Testis (tissue), 2 donors: ENCODE measurements at regions not wholly inside any gene's neighbourhood (a gene's known extent, or its start where the extent isn't known, plus 50 kb on each side); places are given as distances from the start of the nearest gene placed in this dataset.

ENCODE experiments used
- DNase-seq: peaks from one replicate; pipeline ENCODE4 v3.0.0-alpha.2; 2019
- H3K27ac ChIP-seq, 2 donors: fragments of 200-600 bp; sonication (generic); one replicate each; pipeline ENCODE4 v1.5.1; 2019
- H3K27me3 ChIP-seq: fragments of 200-600 bp; sonication (generic); one replicate; pipeline ENCODE4 v1.5.1; 2019
- H3K36me3 ChIP-seq: fragments of 200-600 bp; sonication (generic); one replicate; pipeline ENCODE4 v1.5.1; 2017; ENCODE audit warnings: low read depth; ENCODE audit errors: missing control alignments
- H3K4me1 ChIP-seq: fragments of 200-600 bp; sonication (generic); one replicate; pipeline ENCODE4 v1.5.1; 2019
- H3K4me3 ChIP-seq, 2 donors: fragments of 200-600 bp; sonication (generic); one replicate each; pipeline ENCODE4 v1.5.1; 2017 to 2019
- H3K9me3 ChIP-seq: fragments of 200-600 bp; sonication (generic); one replicate; pipeline ENCODE4 v1.5.1; 2017
- POLR2A ChIP-seq: fragments of 450-650 bp; IDR thresholded peaks from one replicate; pipeline ENCODE4 v1.6.1; 2017; ENCODE audit warnings: antibody characterized with exemption, mild to moderate bottlenecking, moderate library complexity
- WGBS, 2 donors: methylation state at CpG; one replicate each; pipeline ENCODE4 v1.1.5; 2018; 5-methylcytosine and 5-hydroxymethylcytosine counted together
- intact Hi-C: fragments of 100-400 bp; cut with DNase I; formaldehyde crosslinking; loops from one replicate; pipeline ENCODE4 v1.15.1; 2023; ENCODE audit warnings: low total_unique reads
- TF ChIP-seq, protein P1 (sequence below), 3 experiments: fragments of 450-650 bp in 2 of 3; fragments of 200-600 bp in 1 of 3; sonication (generic) in 1 of 3; IDR thresholded peaks; one replicate each; pipeline ENCODE4 v1.5.1; 2016 to 2019; ENCODE audit warnings: antibody characterized with exemption in 3 of 3, mild to moderate bottlenecking in 2 of 3, moderate library complexity in 1 of 3

GRCh38 chr14:85447883-85448282, 82.1 kb upstream of the FLRT2 start:
- intact Hi-C loops, result no loop called here
- Histone ChIP-seq H3K36me3 (no peaks in the 10 kb centered on the region), H3K27me3 (no peaks in the 10 kb centered on the region), H3K27ac (no peak overlapping the region), H3K9me3 (no peaks in the 10 kb centered on the region), H3K4me3 (no peak overlapping the region), H3K4me1 (peaks cover 5% of the 10 kb centered on the region)
- TF ChIP-seq POLR2A, result no peak
- TF ChIP-seq, protein P1, sequence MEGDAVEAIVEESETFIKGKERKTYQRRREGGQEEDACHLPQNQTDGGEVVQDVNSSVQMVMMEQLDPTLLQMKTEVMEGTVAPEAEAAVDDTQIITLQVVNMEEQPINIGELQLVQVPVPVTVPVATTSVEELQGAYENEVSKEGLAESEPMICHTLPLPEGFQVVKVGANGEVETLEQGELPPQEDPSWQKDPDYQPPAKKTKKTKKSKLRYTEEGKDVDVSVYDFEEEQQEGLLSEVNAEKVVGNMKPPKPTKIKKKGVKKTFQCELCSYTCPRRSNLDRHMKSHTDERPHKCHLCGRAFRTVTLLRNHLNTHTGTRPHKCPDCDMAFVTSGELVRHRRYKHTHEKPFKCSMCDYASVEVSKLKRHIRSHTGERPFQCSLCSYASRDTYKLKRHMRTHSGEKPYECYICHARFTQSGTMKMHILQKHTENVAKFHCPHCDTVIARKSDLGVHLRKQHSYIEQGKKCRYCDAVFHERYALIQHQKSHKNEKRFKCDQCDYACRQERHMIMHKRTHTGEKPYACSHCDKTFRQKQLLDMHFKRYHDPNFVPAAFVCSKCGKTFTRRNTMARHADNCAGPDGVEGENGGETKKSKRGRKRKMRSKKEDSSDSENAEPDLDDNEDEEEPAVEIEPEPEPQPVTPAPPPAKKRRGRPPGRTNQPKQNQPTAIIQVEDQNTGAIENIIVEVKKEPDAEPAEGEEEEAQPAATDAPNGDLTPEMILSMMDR (IDR thresholded peaks at IDR 0.05), result no peak
- DNase-seq, result no peak
- WGBS, 2 donors, result 67 to 88% methylated on average over 2 of the region's 2 CpGs

- intact Hi-C loops, result no loop called here
Observed at GRCh38 chr14:85451421-85451820, 78.5 kb upstream of the FLRT2 start.

DNA sequence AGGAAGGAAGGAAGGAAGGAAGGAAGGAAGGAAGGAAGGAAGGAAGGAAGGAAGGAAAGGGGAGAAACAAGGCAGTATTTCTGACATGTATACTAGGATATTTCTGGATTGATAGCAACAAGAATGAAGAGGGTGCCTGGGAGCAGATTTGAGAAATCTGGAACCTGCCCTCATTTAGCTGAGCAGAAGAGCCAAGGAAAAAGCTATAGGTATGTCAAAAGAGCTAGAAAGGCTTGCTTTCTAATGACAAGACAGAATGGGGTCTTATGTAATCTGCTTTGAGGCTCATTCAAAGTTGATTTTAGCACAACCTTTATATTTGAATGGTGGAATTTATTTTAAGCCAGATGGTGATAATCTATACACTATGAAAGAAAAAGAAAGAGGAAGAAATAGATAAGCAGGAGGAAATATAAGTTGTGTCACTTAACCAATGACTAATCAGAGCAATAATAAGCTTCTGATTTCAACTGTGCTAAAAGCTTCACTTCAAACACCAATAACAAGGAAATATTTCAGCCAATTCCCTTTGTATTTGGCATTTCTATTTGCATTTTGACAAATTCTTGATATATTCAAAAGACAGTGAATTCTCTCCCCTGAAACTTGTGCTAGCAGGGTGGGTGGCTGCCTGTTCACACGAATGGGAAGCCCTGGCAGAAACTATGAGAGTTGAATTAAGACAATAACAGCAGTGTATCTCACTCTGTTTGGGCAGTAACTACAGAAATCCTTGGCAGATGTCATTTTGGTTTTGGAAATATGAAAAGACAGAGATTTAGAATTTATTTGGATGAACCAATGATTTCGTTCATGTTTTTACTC, 76.3 kb upstream of the FLRT2 start:
- no peak for DNase-seq
- Histone ChIP-seq H3K27ac (no peak overlapping the region), H3K27me3 (no peaks in the 10 kb centered on the region), H3K9me3 (no peaks in the 10 kb centered on the region), H3K4me3 (no peak overlapping the region), H3K36me3 (no peaks in the 10 kb centered on the region), H3K4me1 (no peaks in the 10 kb centered on the region)
- 69 to 78% methylated on average over 2 of the region's 2 CpGs for whole genome bisulfite sequencing, 2 donors
- intact Hi-C loops, result no loop called here
- TF ChIP-seq, protein P1 (IDR thresholded peaks at IDR 0.05), result no peak
- no peak for TF ChIP-seq POLR2A

More at GRCh38 chr14:85451421-85451820, 78.5 kb upstream of the FLRT2 start:
- TF ChIP-seq, protein P1 (IDR thresholded peaks at IDR 0.05), result no peak
- no peak for TF ChIP-seq POLR2A
- H3K4me3 ChIP-seq, result no peak overlapping the region
- H3K27me3 ChIP-seq, result no peaks in the 10 kb centered on the region
- no peaks in the 10 kb centered on the region for H3K36me3 ChIP-seq
- no peaks in the 10 kb centered on the region for H3K9me3 ChIP-seq
- no peak overlapping the region for H3K27ac ChIP-seq
- no peak for DNase-seq
- peaks cover 5% of the 10 kb centered on the region for H3K4me1 ChIP-seq

DNA sequence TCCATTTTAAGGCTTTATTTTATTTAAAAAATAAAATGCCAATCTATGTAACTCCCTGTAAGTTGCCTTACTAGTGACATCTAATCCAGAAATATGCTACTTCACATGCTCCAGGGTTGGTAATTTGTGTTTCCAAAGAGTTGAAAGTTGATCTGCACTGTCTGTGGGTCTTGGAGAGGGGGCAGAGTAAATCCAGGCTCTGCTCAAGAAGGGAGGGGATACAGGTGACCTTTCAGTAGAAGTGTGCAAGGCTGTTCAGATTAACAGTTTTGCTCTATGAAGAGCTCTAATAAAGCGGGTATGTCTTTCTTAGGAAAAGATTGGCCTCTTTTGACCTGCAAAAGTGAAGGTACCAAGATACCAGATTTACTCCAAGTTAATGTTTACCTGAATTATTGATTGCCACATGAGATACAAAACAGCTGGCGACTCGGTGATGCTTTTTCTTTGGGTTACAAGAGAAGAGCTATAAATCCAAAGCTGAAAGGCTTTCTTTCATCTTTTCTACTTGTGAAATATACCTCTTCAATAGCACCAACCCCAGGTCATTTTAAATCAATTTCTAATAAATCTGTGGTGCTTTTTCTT, 75.6 kb upstream of the FLRT2 start:
- no peaks in the 10 kb centered on the region for H3K27me3 ChIP-seq
- TF ChIP-seq POLR2A, result no peak
- TF ChIP-seq, protein P1 (IDR thresholded peaks at IDR 0.05), result no peak
- DNase-seq, result no peak
- H3K27ac ChIP-seq, result no peak overlapping the region
- no peak overlapping the region for H3K4me3 ChIP-seq
- no peaks in the 10 kb centered on the region for H3K4me1 ChIP-seq
- 88 to 96% methylated on average over 3 of the region's 3 CpGs for WGBS, 2 donors
- no peaks in the 10 kb centered on the region for H3K36me3 ChIP-seq
- intact Hi-C loops, result no loop called here
- no peaks in the 10 kb centered on the region for H3K9me3 ChIP-seq
